Caco-2 (cell line): ENCODE measurements at regions not wholly inside any gene's neighbourhood (a gene's known extent, or its start where the extent isn't known, plus 50 kb on each side); places are given as distances from the start of the nearest gene placed in this dataset.

ENCODE experiments used
- BruUV-seq: library from RNA; stranded (reverse); fragments of 400-500 nt; replicated peaks from 2 replicates; lab custom pipeline; 2021; lab: Mats Ljungman, UMichigan
- CTCF ChIA-PET: fragments of 300-600 bp; sonication (Branson Sonifier 250); formaldehyde crosslinking; loops from one replicate; lab custom pipeline; 2022; ENCODE audit warnings: antibody characterized with exemption; lab: Charles Lee
- POLR2A ChIA-PET: fragments of 300-600 bp; sonication (Branson Sonifier 250); formaldehyde crosslinking; loops from one replicate; lab custom pipeline; 2022; ENCODE audit warnings: antibody characterized with exemption; lab: Charles Lee
- DNase-seq, 2 experiments: peaks; one replicate each; pipeline versions ENCODE4 v3.0.0 to v3.0.0-alpha.2; 2020 to 2022
- H3K27me3 ChIP-seq: replicated peaks from 2 replicates; pipeline ENCODE4 v1.6.0; 2011; ENCODE audit warnings: low read length; ENCODE audit not compliant: control insufficient read depth, insufficient read depth
- H3K36me3 ChIP-seq: 2 replicates; pipeline ENCODE4 v1.5.1; 2011; ENCODE audit warnings: low read length; ENCODE audit not compliant: control insufficient read depth, insufficient read depth
- H3K4me1 ChIP-seq: fragments of 250-450 bp; sonication (Bioruptor Pico); 2 replicates; pipeline ENCODE4 v1.5.1; 2020; ENCODE audit warnings: mild to moderate bottlenecking
- H3K4me3 ChIP-seq: 2 replicates; pipeline ENCODE4 v1.5.1; 2011; ENCODE audit warnings: low read depth, mild to moderate bottlenecking, control low read depth, low read length
- H3K9me3 ChIP-seq: fragments of 250-450 bp; sonication (Bioruptor Pico); 2 replicates; pipeline ENCODE4 v1.5.1; 2020; ENCODE audit warnings: mild to moderate bottlenecking, moderate library complexity
- H3K27ac Mint-ChIP-seq: one replicate; pipeline ENCODE4 v1.8.0; 2022; ENCODE audit warnings: mixed read lengths; ENCODE audit not compliant: unreplicated experiment
- H3K27me3 Mint-ChIP-seq: one replicate; pipeline ENCODE4 v1.8.0; 2022; ENCODE audit warnings: mixed read lengths; ENCODE audit not compliant: insufficient read depth, unreplicated experiment
- H3K36me3 Mint-ChIP-seq: one replicate; pipeline ENCODE4 v1.8.0; 2022; ENCODE audit warnings: mild to moderate bottlenecking, mixed read lengths; ENCODE audit not compliant: insufficient read depth, unreplicated experiment
- H3K4me1 Mint-ChIP-seq: one replicate; pipeline ENCODE4 v1.8.0; 2022; ENCODE audit warnings: low read depth, mixed read lengths; ENCODE audit not compliant: unreplicated experiment
- H3K4me3 Mint-ChIP-seq: one replicate; pipeline ENCODE4 v1.8.0; 2022; ENCODE audit warnings: mild to moderate bottlenecking, moderate library complexity, mixed read lengths; ENCODE audit not compliant: unreplicated experiment
- H3K9me3 Mint-ChIP-seq: one replicate; pipeline ENCODE4 v1.8.0; 2022; ENCODE audit warnings: mixed read lengths; ENCODE audit not compliant: unreplicated experiment
- intact Hi-C: fragments of 100-400 bp; cut with micrococcal nuclease; formaldehyde crosslinking; loops from one replicate; pipeline ENCODE4 v1.10.0; 2022; ENCODE audit not compliant: unreplicated experiment
- TF ChIP-seq, protein P1 (sequence below), 2 experiments: fragments of 200-600 bp in 1 of 2; IDR thresholded peaks; 1 replicate in 1 of 2; 2 replicates in 1 of 2; pipeline versions ENCODE4 v1.5.1 to v1.8.0; 2011 to 2022; ENCODE audit warnings: antibody characterized with exemption in 1 of 2, control low read depth in 1 of 2, inconsistent platforms in 1 of 2, low read depth in 1 of 2, low read length in 1 of 2, mild to moderate bottlenecking in 1 of 2, moderate library complexity in 1 of 2; ENCODE audit not compliant: insufficient read depth in 1 of 2, severe bottlenecking in 1 of 2, unreplicated experiment in 1 of 2

- Mint-ChIP-seq H3K27ac (no peak overlapping the region), H3K4me3 (no peak overlapping the region), H3K27me3 (no peaks in the 10 kb centered on the region), H3K4me1 (no peaks in the 10 kb centered on the region), H3K36me3 (no peaks in the 10 kb centered on the region), H3K9me3 (no peaks in the 10 kb centered on the region)
- no peaks in the 10 kb centered on the region for H3K4me1 ChIP-seq
- TF ChIP-seq, protein P1, sequence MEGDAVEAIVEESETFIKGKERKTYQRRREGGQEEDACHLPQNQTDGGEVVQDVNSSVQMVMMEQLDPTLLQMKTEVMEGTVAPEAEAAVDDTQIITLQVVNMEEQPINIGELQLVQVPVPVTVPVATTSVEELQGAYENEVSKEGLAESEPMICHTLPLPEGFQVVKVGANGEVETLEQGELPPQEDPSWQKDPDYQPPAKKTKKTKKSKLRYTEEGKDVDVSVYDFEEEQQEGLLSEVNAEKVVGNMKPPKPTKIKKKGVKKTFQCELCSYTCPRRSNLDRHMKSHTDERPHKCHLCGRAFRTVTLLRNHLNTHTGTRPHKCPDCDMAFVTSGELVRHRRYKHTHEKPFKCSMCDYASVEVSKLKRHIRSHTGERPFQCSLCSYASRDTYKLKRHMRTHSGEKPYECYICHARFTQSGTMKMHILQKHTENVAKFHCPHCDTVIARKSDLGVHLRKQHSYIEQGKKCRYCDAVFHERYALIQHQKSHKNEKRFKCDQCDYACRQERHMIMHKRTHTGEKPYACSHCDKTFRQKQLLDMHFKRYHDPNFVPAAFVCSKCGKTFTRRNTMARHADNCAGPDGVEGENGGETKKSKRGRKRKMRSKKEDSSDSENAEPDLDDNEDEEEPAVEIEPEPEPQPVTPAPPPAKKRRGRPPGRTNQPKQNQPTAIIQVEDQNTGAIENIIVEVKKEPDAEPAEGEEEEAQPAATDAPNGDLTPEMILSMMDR (IDR thresholded peaks at IDR 0.05; ENCODE audit: insufficient read depth in 1 of 2, low read depth in 1 of 2, low read length in 1 of 2, severe bottlenecking in 1 of 2, unreplicated experiment in 1 of 2), result no peak
- CTCF ChIA-PET, result no interaction called here
- no peaks in the 10 kb centered on the region for H3K9me3 ChIP-seq
- H3K4me3 ChIP-seq, result no peak overlapping the region
- no TSS peak for BruUV-seq
- no peaks in the 10 kb centered on the region for H3K27me3 ChIP-seq
- no peaks in the 10 kb centered on the region for H3K36me3 ChIP-seq
- intact Hi-C loops, result no loop called here
- POLR2A ChIA-PET, result no interaction called here
- no peak for DNase-seq
Observed at GRCh38 chr1:59244891-59245290, 52.0 kb upstream of the FGGY start.
